NCI-H446 (cell line): ENCODE measurements at regions not wholly inside any gene's neighbourhood (a gene's known extent, or its start where the extent isn't known, plus 50 kb on each side); places are given as distances from the start of the nearest gene placed in this dataset.
"Not testable (repeated sequence)": the region's sequence is repeated elsewhere in the genome, so short reads cannot be mapped to it uniquely, and the experiment has no call there.

Experiments
- DNase-seq, 2 experiments: peaks; one replicate each; lab custom pipeline; 2025; lab: John Stamatoyannopoulos, UW

GRCh38 chr6:112877134-112878100, 530.3 kb downstream of the RFPL4B start:
- no peak for DNase-seq

GRCh38 chr6:112879920-112880413, 532.8 kb downstream of the RFPL4B start:
- DNase-seq: no peak

- no peak for DNase-seq
Measured at GRCh38 chr6:112881027-112881426, 533.9 kb downstream of the RFPL4B start.

GRCh38 chr6:112881828-112882780, 535.0 kb downstream of the RFPL4B start:
- peak in 1 of 2 experiments; percentile 41 for DNase-seq

- DNase-seq: no peak
Measured at GRCh38 chr6:112883095-112883494, 536.0 kb downstream of the RFPL4B start.

DNA sequence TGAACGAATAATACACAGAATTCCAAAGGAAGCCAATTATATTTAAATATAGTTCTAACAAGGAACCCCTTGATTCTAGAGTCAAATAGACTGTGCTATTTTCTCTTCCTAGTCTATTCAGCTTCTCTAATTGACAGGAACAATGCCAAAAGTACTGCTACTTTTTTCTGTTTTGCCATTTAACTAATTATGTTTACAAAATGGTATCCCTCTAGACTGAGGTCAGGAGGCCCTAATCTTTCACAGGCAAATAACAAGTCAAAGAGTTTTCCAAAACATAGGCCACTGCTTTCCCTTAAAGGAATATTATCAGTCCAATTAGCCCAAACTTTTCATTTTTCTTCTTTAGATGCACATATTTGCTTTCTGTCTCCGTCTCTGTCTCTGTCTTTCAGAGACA, 539.3 kb downstream of the RFPL4B start:
- DNase-seq: no peak

DNA sequence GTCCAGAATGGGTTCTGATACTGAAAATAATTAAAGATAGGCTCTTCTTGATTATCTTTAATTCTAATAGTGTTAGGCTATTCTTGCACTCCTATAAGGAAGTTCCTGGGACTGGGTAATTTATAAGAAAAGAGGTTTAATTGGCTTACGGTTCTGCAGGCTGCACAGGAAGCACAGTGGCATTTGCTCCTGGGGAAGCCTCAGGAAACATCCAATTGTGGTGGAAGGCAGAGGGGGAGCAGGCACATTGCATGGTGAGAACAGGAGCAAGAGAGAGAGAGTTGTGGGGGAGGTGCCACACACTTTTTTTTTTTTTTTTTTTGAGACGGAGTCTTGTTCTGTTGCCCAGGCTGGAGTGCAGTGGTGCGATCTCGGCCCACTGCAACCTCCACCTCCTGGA, 540.3 kb downstream of the RFPL4B start:
- DNase-seq: not testable (repeated sequence)

GRCh38 chr6:112899541-112899940, 552.4 kb downstream of the RFPL4B start:
- no peak for DNase-seq

- no peak for DNase-seq
Measured at GRCh38 chr6:112903361-112903760, 556.2 kb downstream of the RFPL4B start.

- peak in 1 of 2 experiments; percentile 10 for DNase-seq
Measured at GRCh38 chr6:112906726-112907125, 559.6 kb downstream of the RFPL4B start.

- no peak for DNase-seq
Measured at GRCh38 chr6:112909781-112910180, 562.7 kb downstream of the RFPL4B start.

DNA sequence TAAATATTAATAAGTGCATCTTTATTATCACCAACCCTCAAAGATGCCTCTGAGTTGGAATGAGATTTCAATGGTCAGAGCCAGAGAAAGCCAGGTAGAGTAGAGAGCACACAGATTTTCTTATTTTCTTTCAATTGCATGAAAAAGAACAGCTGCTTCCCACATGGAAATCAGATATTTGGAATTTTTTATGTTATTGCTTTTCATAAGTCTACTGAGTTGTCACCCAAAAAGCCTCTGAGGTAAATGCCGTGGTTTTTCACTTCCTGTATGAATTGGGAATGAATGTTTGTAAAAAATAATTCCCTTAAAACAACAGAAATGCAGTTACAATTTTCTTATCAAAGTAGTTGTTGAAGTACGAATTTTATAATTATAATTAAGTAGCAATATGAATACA, 563.1 kb downstream of the RFPL4B start:
- no peak for DNase-seq

- peak in 1 of 2 experiments; percentile 18 for DNase-seq
Measured at GRCh38 chr6:112911959-112912358, 564.8 kb downstream of the RFPL4B start.

GRCh38 chr6:112912416-112913101, 565.4 kb downstream of the RFPL4B start:
- no peak for DNase-seq

- DNase-seq: not testable (repeated sequence)
Measured at GRCh38 chr6:112919744-112920143, 572.6 kb downstream of the RFPL4B start.

DNA sequence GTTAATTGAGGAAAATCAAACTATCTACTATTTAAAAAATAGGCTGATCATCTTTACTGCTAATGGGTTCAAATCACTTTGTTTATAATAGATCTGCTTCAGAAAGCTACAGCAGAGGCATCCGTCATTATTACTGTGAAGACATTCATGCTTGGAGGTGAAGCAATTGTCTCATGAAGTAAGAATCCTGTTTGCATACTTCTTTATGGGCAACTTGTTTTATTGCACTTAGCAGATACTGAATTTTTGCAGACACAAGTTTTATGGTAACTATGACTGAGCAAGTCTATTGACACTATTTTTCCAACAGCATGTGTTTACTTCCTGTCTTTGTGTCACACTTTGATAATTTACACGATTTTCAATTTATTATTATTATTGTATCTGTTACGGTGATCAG, 573.9 kb downstream of the RFPL4B start:
- no peak for DNase-seq

DNA sequence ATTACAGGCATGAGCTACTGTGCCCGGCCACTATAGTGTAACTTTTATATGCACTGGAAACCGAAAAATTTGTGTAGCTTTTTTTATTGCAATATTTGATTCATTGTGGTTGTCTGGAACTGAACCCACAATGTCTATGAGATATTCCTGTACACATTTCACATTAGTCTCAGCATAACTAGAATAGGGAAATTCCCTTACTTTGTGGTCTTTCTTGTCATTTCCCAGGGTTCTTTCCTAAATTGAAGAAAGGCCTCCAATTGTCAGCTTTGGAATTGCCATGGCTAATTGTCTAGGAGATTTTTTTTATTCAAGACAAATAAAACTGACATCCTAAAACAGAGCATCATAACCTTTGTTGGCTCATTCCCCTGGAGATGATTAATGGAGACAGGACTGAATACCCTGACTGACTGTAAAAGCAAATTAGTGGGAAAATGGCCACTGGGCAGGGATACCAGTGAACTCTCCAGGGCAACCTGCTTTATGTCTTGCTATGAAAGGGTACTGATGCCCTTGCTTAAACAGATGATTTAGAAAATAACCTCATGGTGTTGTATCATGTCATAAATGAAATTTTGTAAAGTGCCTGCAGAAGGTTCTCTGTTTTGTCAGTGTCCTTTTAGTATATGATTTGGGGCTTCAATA, 576.9 kb downstream of the RFPL4B start:
- DNase-seq: no peak

GRCh38 chr6:112925702-112926101, 578.6 kb downstream of the RFPL4B start:
- DNase-seq: no peak

- peak; percentile 13 to 43 for DNase-seq
Measured at GRCh38 chr6:112927641-112928320, 580.7 kb downstream of the RFPL4B start.

GRCh38 chr6:112929641-112930040, 582.5 kb downstream of the RFPL4B start:
- DNase-seq: no peak

DNA sequence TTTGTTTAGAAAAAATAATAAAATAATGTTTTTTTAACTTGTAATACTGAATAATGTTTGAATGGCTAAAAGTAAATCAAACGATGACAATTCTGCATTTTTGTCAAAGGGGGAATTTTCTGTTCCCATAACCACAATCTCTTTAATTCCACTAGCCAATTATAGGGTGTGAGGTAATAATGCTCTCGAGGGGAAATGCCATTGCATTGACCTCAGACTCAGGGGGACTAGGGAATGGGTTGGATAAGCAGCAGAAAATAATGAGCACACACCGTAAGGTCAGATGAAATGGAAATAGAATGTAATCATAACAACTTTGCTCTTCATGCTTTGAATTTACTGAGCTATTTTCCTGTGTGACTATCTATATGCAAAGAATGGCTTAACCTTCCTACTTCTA, 584.7 kb downstream of the RFPL4B start:
- DNase-seq: no peak
